PC-3 (cell line): ENCODE measurements at regions not wholly inside any gene's neighbourhood (a gene's known extent, or its start where the extent isn't known, plus 50 kb on each side); places are given as distances from the start of the nearest gene placed in this dataset.
A peak's percentile ranks its signal among the peaks of the same experiment; 100 is the strongest.

Experiments used
- ATAC-seq: fragments of 200-7000 bp; cut with Tn5 transposase; 2 replicates; pipeline ENCODE4 v1.9.1; 2020; ENCODE audit warnings: mild to moderate bottlenecking, moderate library complexity
- BruUV-seq: library from RNA; stranded (reverse); fragments of 400-500 nt; replicated peaks from 2 replicates; lab custom pipeline; 2021; lab: Mats Ljungman, UMichigan
- CTCF ChIA-PET: fragments of 300-600 bp; sonication (Branson Sonifier 250); formaldehyde crosslinking; loops from one replicate; lab custom pipeline; 2022; ENCODE audit warnings: antibody characterized with exemption; lab: Charles Lee
- POLR2A ChIA-PET: fragments of 300-600 bp; sonication (Branson Sonifier 250); formaldehyde crosslinking; loops from one replicate; lab custom pipeline; 2022; ENCODE audit warnings: antibody characterized with exemption; ENCODE audit not compliant: unreplicated experiment; lab: Charles Lee
- DNase-seq: peaks from one replicate; pipeline ENCODE4 v3.0.0-alpha.2; 2015
- H2AFZ ChIP-seq: fragments of 300-600 bp; sonication (generic); 2 replicates; pipeline ENCODE4 v1.6.0; 2016; ENCODE audit warnings: antibody characterized with exemption, low read length
- H3F3A ChIP-seq: fragments of 300-600 bp; sonication (generic); one replicate; pipeline ENCODE4 v1.6.0; 2017; ENCODE audit warnings: antibody characterized with exemption, low read length, control low read depth, mild to moderate bottlenecking; ENCODE audit not compliant: unreplicated experiment
- H3K27ac ChIP-seq: fragments of 300-600 bp; sonication (generic); 2 replicates; pipeline ENCODE4 v1.5.1; 2016; ENCODE audit warnings: mild to moderate bottlenecking, low read length
- H3K27me3 ChIP-seq: fragments of 300-600 bp; sonication (generic); 2 replicates; pipeline ENCODE4 v1.6.1; 2016; ENCODE audit warnings: low read length, mixed read lengths
- H3K36me3 ChIP-seq: fragments of 300-600 bp; sonication (generic); 2 replicates; pipeline ENCODE4 v1.6.1; 2016; ENCODE audit warnings: low read depth, mixed run types, low read length, mixed read lengths
- H3K4me1 ChIP-seq: fragments of 300-600 bp; sonication (generic); 2 replicates; pipeline ENCODE4 v1.5.1; 2016; ENCODE audit warnings: low read length; ENCODE audit not compliant: insufficient read depth
- H3K4me2 ChIP-seq: fragments of 300-600 bp; sonication (generic); 2 replicates; pipeline ENCODE4 v1.6.0; 2016; ENCODE audit warnings: low read length
- H3K4me3 ChIP-seq: fragments of 300-600 bp; sonication (generic); 2 replicates; pipeline ENCODE4 v1.5.1; 2016; ENCODE audit warnings: mild to moderate bottlenecking, low read length, mixed read lengths
- H3K79me2 ChIP-seq: fragments of 300-600 bp; sonication (generic); 2 replicates; pipeline ENCODE4 v1.6.1; 2017; ENCODE audit warnings: low read length, mixed read lengths
- H3K9ac ChIP-seq: fragments of 300-600 bp; sonication (generic); 2 replicates; pipeline ENCODE4 v1.6.0; 2016; ENCODE audit warnings: mild to moderate bottlenecking, low read length
- H3K9me2 ChIP-seq: fragments of 300-600 bp; sonication (generic); replicated peaks from 2 replicates; pipeline ENCODE4 v1.6.1; 2016; ENCODE audit warnings: mixed run types, low read length, mixed read lengths
- H3K9me3 ChIP-seq: fragments of 300-600 bp; sonication (generic); 2 replicates; pipeline ENCODE4 v1.6.1; 2016; ENCODE audit warnings: low read length, mixed read lengths
- H4K20me1 ChIP-seq: fragments of 300-600 bp; sonication (generic); 2 replicates; pipeline ENCODE4 v1.6.1; 2016; ENCODE audit warnings: low read length, mixed read lengths
- CTCF ChIP-seq: fragments of 300-600 bp; sonication (generic); conservative IDR thresholded peaks from 2 replicates; pipeline ENCODE4 v1.5.1; 2017; ENCODE audit warnings: antibody characterized with exemption, low read depth, mild to moderate bottlenecking, low read length
- EZH2 ChIP-seq: fragments of 300-600 bp; sonication (generic); IDR thresholded peaks from one replicate; pipeline ENCODE4 v1.6.1; 2017; ENCODE audit warnings: antibody characterized with exemption, mild to moderate bottlenecking, low read length; ENCODE audit not compliant: unreplicated experiment
- EZH2phosphoT487 ChIP-seq: fragments of 300-600 bp; sonication (generic); IDR thresholded peaks from 2 replicates; pipeline ENCODE4 v1.6.1; 2018; ENCODE audit warnings: mild to moderate bottlenecking, antibody characterized with exemption, low read length, borderline replicate concordance
- intact Hi-C: fragments of 100-400 bp; cut with micrococcal nuclease; formaldehyde crosslinking; loops from 2 replicates; pipeline ENCODE4 v1.9.0; 2023

GRCh38 chr10:125284875-125285597, 124.7 kb upstream of the CTBP2 start:
- Histone ChIP-seq H2AFZ (no peak overlapping the region), H3K79me2 (no peaks in the 10 kb centered on the region), H3K4me1 (no peaks in the 10 kb centered on the region), H3K4me2 (no peak overlapping the region), H3K27me3 (no peaks in the 10 kb centered on the region), H3K4me3 (no peak overlapping the region), H3F3A (no peaks in the 10 kb centered on the region), H3K9me3 (no peaks in the 10 kb centered on the region), H3K36me3 (no peaks in the 10 kb centered on the region), H4K20me1 (no peaks in the 10 kb centered on the region), H3K27ac (no peak overlapping the region), H3K9ac (no peak overlapping the region), H3K9me2 (no peaks in the 10 kb centered on the region)
- intact Hi-C loops: no loop called here
- TF ChIP-seq EZH2: no peak
- TF ChIP-seq EZH2phosphoT487: no peak
- no peak for TF ChIP-seq CTCF
- ChIA-PET CTCF (no interaction called here), POLR2A (no interaction called here)
- DNase-seq: peak; percentile 43
- no TSS peak for BruUV-seq
- no peak; the same call in 1 of the 2 replicates for ATAC-seq

DNA sequence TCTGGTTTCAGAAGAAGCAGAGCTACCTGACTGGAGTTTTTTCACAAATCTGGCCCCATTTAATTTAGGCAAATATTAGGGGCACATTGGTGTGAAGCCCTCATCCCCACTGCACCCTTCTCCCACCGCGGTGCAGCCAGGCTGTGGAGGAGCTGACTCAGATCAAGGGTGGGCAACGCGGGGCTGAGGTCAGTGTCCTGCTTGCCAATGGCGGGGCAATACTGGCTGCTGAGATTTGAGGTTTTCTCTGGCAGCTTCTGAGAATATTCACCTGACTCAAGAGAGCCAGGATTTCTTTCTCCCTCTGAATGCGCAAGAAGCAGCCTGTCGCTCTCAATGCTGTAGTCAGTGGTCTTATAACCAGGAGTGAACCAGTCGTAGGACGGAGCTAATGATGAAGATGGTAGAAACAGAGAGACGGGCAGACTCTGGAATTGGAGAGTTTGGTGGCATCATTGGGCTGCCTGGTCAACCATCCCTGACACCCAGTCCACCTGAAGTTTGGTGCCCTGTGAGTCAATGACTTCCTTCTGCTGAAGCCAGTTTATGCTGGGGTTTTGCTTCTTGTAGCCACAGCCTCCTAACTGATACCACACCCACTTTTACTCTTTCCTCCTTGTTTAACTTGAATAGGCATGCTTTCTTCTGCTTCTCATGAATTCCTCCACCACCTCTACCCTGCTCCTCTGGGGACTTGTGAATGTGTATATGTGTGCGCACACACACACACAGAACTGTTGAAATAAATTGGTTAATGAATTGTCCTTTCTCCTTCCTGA, 123.7 kb upstream of the CTBP2 start:
- CTCF ChIA-PET: no interaction called here
- Histone ChIP-seq H3K9me3 (no peaks in the 10 kb centered on the region), H3K27ac (no peak overlapping the region), H2AFZ (no peak overlapping the region), H3F3A (no peaks in the 10 kb centered on the region), H3K4me3 (no peak overlapping the region), H3K9ac (no peak overlapping the region), H3K36me3 (no peaks in the 10 kb centered on the region), H3K4me2 (no peak overlapping the region), H3K9me2 (no peaks in the 10 kb centered on the region), H3K4me1 (no peaks in the 10 kb centered on the region), H3K27me3 (no peaks in the 10 kb centered on the region), H3K79me2 (no peaks in the 10 kb centered on the region), H4K20me1 (no peaks in the 10 kb centered on the region)
- no peak for DNase-seq
- intact Hi-C loops: no loop called here
- no TSS peak for BruUV-seq
- ATAC-seq: no peak
- POLR2A ChIA-PET: no interaction called here
- TF ChIP-seq CTCF (no peak), EZH2phosphoT487 (no peak), EZH2 (no peak)
